ENCODE measurements at regions not wholly inside any gene's neighbourhood (a gene's known extent, or its start where the extent isn't known, plus 50 kb on each side); places are given as distances from the start of the nearest gene placed in this dataset.

DNA sequence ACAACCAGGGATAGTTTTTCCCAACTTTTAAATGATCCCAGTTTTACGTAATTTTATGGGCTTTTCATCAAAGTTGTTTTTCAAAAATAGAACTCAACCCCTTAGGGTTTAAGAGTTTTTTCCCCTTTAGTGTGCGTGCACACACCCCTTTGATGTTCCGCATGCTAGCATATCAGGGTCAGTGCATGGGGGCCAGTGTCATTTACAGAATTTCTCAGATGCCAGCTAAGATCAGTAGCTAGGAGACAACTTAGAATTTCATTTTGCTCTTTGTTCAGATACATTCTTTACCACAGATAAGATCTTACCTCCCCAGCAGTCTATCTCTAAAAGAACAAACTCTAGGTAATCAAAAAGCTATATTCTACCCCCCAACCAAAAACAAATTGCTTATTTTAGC is 238.5 kb upstream of the SASH1 start:
- DNase-seq (ENCODE audit: low spot score): no peak

DNA sequence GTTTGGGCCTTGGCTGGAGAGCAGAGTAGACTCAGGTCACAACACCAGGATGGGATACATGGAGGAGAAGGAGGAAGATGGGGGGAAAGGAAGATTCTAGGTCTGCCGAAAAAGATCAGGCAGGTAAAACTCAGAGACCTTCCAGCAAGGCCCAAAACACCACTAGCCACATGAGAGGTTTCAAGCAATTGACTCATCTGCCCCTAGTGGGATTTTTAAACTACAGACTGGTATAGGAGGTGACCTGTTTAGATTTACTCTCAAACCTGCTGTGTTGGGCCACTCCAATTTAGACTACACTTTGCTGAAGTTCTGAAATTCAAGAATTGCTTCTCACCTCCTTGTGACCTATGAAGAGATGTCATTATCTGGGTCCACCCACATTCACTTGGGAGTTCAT is 236.9 kb upstream of the SASH1 start:
- no peak for DNase-seq (ENCODE audit: low spot score)

DNA sequence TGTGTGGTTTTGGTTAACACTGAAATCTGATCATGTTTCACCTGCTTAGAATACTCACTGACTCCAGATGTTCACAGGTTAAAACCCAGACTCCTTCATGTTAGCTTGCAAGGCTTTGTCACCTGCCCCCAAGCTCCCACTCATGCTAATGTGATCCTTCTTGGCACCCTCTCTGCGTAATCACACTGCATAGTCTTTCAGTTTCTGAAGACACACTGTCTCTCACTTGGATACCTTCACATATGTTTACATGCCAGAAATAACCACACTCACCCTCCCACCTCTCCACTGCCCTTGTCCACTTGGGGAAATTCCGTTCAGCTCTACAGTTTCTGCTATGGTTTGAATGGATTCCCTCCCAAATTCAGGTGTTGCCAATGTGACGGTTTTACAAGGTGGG is 234.7 kb upstream of the SASH1 start:
- DNase-seq (ENCODE audit: low spot score): no peak

DNA sequence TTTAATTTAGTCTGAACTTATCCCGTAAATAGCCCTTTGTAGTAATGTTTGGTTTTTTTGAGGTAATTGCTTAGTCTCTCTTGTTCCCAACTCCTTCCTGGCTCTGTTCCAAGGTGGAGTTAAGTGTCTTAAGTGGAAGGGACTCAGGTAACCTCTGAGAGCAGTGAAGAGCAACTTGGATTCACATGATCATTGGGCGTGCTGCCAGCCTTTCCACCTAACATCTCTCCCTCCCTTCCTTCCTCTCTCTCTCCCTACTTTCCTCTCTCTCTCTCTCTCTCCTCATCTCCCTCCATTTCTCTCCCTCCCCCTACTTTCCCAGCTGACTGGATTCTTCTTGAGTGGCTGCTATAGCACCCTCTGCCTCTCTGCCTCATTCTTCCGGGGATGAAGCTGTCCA is 232.9 kb upstream of the SASH1 start:
- DNase-seq (ENCODE audit: low spot score): no peak

DNA sequence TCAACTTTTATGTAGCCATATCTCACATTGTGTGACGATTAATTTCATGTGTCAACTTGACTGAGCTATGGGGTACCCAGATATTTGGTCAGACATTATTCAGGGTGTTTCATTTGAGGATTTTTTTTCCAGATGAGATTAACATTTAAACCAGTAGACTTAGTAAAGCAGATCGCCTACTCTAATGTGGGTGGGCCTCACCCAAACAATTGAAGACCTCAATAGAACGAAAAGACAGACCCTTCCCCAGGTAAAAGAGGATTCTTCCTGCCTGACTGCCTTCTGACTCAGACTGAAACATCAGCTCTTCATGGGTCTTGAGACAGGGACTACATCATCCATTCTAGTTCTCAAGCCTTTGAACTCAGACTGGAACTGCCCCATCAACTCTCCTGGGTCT is 231.7 kb upstream of the SASH1 start:
- DNase-seq (ENCODE audit: low spot score): no peak

DNA sequence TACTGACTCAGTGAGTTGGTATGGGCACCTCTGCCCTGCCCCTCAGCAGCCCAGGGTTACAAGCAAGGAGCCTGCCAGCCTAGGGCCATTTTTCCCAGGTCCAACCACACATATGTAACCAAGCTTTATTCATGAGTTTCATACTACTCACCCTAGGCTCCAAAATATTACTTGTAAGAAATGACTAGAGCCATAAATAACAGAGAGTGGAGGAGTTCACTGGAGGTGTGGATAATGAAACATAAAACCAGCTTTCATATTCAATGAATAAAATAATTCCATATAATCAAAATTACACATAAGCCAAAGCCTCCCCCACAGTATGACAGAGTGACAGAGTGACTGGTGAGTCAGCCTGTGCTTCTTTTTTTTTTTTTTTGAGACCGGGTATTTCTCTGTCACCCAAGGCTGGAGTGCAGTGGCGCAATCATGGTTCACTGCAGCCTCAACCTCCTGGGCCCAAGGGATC is 229.8 kb upstream of the SASH1 start:
- no peak for DNase-seq (ENCODE audit: low spot score)

DNA sequence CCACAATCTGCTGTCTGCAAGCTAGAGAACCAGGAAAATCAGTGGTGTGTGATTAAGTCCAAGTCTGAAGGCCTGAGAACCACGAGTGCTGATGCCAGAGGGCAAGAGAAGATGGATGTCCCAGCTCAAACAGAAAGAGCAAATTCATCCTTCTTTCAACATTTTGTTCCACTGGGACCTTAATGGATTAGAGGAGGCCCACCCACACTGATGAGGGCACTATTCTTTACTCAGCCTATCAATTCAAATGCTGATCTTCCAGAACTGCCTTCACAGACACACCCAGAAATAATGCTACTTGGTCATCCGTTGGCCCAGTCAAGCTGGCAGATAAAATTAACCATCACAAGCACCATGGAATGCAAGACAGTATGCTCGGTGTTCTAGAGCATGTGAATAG is 226.6 kb upstream of the SASH1 start:
- DNase-seq (ENCODE audit: low spot score): no peak

DNA sequence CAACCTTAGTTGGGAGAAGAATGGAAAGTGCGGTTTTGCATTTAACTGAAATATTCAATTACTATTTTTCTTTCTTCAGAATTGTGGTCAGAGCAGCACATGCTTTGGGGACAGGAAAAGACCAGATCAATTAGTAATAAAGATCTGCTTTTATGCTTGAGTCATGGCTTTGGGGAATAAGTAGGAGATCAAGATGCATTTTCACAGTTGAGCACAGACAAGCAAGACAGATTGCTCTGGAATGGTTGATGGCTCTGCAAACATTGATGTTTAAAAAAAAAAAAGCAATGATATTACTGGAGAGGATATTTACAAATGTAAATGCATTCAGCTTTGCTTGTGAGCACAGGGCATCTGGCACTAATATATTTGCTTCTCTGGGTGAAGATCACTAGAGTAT is 224.4 kb upstream of the SASH1 start:
- DNase-seq (ENCODE audit: low spot score): no peak

DNA sequence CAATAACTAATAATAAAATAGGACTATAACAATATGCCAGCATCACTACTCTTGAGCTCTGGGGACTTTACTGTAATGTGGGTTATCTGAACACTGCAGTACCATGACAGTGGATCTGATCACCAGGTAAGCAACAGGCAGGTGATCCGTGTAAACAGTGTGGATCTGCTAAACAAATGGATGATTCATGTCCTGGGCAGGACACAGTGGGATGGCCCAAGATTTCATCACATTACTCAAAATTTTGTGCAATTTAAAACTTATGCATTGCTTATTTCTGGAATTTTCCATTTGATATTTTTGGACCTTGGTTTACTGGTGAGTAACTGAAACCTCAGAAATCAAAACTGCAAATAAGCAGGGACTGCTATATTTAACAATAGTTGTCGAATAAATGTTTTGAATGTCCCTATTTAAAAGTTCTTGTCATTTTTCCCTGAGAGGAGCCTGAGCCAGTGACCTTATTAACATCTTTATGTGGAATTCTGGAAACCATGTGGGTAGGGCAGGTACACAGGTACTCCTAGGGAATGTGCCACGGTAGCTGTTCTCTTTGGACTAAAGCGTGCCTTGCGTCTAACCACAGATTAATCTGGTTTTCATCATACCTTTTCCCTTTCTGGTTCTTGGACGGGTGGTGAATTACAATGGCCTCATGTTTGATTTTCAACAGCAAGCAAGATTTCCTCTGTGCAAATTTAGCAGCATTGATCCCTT is 214.5 kb upstream of the SASH1 start:
- DNase-seq (ENCODE audit: low spot score): no peak

DNA sequence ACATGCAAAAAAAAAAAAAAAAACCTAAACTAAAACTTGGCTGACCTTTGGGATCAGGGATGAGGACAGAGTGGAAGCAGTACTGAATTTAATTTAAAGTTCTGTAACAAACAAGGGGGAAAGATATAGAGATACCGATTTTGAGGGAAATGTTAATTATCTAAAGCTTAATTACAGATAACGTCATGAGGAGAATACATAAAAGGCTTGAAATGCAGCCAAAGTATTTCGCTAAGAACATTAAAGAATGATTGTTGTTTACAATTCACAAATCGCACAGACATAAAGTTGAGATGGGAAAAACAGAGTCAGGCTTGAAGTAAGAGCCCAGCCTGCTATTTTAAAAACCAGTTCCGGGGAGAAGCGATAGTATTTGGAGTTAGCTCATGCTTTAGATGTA is 208.0 kb upstream of the SASH1 start:
- DNase-seq (ENCODE audit: low spot score): no peak

DNA sequence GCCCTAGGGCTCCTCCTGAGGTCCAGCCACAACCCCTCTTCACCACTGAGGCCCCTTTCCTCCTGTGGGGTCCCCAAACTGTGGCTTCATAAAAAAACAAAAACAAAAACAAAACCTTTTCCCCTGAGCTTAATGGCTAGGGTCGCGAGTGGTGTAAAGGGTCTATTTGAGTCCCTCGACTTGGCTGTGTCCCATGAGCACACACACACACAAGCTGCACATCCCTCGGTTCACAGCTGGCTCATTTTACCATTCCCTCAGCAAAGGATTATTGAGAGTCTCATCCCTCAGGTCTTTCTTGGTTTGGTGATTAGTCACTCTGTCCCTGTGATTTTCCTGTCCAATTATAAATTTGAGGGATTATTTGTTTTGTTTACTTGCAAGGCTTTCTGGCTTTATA is 206.1 kb upstream of the SASH1 start:
- DNase-seq (ENCODE audit: low spot score): no peak

DNA sequence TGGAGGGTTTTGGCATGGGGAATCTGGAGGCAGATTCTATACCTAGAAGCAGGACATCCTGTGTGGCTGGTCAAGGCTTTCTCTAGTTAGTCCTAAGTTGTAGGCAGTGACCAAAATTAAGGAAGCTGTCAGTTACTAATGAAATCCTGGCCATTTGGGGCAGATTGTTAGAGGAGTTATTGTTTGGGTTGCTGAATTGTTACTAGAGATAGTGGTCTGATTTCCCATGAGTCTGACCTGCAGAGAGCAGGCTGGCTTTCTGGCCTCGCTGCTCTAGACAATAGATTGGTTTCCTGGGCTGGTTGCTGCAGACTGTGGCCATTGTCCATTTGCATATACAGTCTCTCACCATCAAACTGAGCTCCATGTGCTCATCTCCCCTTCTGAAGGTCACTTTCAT is 205.0 kb upstream of the SASH1 start:
- DNase-seq (ENCODE audit: low spot score): no peak

DNA sequence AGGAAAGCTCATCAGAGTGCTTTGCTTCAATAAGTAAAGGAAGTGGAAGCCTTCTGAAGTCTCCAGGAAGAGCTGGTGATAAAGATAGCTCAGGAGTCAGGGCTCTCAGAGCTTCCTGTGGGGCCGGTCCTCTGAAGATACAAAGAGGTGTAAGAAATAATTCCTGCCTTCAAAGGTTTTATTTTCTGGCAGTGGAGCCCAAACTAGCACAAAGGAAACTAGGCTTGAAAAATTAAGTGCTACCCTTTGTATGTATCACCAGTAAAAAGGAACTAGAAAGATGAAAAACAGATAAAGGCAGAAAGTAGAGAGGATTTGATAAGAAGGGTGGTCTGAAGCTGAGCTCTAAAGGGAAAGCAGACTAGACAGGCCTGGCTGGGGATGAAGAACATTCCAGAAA is 204.1 kb upstream of the SASH1 start:
- DNase-seq (ENCODE audit: low spot score): no peak

DNA sequence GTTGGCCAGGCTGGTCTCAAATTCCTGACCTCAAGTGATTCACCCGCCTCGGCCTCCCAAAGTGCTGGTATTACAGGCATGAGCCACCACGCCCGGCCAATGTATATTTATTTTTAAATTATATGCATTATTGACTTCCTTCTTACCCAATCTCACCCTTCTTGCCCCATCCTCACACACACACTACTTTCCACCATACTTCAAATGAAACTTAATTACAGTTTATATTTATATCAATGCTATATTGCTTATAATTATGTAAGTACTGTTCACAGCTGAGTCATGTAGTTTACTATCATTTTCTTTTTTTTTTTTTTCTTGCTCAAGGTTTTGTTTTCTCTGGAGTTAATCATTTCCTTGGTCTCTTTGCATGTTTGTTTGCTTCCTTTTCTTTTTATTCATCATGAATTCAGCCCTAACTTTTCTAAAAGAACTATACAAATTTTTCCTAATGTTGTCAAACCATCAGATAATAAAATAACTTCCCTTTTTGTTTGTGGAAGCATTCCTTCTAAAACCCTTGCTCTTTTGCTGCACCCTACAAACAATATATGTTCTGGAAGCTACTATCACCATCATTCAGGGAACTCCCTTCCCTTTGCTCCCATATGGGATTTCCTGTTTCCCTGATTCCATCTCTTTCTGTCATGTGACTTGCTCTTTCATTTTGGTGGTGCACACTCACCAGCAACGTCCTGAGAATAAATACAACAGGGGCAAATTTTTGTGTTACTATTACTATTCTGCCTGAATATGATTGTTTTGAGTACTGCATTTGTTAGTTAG is 201.7 kb upstream of the SASH1 start:
- DNase-seq (ENCODE audit: low spot score): no peak

DNA sequence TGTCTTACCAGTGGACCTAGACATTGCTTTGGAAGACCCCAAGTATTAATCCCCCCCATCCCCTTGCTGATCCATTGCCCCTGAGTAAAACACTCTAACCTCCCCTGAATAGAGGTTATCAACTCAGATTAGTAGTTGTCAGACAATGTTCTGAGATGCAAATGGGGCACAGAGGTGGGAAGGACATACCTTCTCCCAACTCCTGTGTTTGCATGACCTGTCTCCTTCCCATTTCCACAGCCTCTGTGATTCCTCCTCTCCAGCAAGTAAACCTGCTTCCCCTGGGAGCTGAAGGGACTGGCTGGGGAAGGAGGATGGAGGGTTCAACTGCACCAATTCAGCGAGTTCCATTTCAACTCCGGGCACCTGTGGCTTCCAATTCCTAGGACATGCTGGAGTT is 199.8 kb upstream of the SASH1 start:
- no peak for DNase-seq (ENCODE audit: low spot score)

DNA sequence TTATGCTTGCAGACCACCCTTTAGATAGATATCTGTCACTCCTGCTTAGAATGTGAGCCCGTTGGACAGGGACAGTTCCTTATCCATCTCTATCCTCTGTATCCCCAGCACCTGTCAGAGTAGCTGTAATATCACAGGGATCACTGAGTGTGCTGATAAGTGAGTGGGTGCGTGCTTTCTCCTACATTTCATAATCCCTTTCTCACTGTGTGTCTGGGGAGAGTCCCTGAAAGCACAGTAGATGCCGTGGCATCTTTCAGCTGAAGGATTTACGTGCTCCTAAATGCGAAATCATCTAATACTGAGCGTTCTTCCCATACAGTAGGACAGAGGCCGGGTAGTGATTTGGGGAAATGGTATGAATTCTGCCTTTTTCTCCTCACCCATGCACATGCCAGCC is 198.9 kb upstream of the SASH1 start:
- no peak for DNase-seq (ENCODE audit: low spot score)

DNA sequence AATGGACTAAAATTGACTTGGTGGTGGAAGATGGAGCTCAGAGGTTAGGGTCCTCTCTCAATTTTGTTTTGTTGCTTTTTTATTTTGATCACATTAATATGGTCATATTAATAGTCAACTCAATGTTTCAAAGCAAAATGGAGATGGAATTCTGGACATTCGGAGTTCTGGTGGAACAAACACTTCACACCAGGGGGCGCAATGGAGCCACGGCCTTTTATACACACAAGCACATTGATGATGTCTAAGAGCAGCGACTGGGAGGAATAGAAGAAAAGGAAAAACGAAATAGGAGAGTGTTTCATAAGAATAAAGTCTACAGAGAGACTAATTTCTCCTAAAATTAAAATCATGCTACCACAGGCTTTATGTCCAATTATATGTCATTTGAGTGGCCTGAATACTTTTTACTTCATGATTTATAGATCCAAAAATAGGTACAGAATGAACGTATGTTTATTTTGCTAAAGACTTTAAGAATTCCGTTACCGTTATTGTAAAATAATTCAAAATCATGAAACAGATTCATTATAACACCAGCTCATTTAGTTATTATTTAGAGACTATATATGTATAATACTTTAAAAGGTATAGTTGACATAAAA is 197.6 kb upstream of the SASH1 start:
- peak; percentile 75 for DNase-seq (ENCODE audit: low spot score)

DNA sequence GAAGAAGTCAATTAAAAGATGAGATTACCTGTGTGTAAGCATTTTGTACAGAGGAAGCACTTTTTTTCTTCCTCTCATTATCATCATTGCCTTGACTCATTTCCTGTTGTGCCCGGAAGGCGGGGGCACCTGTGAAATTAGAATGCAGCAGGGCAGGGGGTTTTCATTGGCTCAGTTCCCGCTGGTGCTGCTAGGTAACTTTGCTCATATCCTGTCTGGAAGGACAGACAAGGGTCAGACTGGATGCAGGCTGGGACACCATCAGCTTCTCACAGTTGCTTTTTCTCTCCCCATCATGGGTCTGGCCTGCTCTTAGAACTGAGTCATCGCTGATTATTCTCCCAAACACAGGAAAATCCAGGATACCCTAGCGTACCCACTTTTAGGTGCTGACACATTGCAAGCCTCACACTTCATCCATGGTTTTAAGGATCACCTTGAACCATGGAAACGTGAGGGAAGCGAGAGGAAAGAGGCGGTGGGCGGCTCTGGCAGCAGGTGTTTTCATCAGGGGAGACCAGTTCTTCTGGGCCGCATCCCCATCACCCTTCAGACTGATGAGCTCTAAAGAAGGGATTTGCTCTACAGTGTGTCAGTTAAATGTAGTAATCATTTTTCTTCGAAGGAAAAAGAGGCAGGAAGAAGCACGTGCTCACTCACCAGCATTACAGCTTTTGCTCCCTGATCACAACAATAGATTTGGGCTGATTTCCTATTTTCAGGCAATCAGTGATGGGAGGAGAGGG is 195.7 kb upstream of the SASH1 start:
- no peak for DNase-seq (ENCODE audit: low spot score)

DNA sequence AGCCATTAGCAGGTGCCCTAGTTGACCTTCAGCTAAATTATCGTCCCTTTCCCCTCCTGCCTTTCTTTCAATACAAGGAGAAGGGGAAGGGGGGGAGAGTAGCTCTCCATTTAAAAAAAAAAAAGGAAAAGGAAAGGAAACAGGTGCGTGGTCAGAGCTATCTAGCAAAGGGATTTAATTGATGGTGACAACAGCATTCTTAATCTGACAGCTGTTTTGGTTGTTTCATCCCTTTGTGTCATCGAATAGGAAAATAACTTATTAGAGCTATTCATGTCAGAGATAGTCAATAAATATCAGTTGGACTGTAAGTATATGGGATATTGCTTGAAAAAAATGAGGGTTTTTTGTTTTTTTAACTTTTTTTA is 195.2 kb upstream of the SASH1 start:
- DNase-seq (ENCODE audit: low spot score): no peak

DNA sequence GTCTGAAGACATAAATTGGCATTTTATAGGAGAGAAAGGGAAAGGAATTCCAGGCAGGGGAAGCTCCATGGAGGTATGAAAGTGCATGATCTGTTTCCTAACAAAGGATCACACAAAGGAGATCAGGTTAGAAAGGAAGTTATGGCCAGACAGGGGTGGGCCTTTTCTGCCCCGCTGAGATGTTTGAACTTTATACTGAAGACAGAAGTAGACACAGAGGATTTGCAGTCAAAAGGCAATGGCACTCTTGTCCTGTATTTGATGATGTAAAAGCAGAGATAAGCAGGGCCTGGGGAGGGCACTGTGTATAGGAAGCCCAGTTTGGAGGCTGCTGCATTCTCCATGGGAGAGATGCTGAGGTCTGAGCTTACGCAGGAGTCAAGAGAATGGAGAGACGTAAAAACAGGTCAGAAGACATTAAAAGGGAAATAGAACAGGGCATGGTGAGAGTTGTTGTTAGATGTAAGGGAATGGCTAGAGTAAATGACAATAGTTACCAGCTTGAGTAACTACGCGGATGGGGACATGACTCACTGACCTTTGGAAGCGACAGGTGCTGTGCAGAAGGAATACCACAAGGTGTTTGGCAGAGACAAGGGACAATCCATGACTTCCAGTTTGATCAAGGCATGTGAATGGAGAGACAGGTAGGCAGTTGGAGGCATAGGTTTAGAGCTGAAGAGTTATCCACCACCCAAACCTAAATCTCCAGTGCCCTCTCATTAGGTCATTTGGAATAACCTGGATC is 190.6 kb upstream of the SASH1 start:
- DNase-seq (ENCODE audit: low spot score): no peak

DNA sequence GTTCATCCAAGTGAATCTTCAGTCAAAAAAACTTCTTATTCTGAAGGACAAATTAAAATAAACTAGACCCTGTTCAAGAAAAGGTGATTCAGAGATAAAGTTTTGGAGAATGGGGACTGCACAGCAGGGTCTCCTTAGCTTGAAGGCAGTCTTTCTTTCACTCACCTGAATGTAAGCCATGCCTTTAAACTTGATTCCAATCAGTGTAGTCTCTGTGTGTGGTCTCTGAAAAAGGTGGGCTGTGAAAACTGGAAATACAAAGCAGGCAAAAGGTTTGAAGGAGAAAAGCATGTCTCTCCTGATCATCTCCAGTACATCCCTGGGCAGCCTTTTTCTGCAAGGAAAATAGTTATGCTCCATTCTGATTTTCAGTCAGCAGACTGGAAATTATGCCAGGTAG is 188.0 kb upstream of the SASH1 start:
- no peak for DNase-seq (ENCODE audit: low spot score)

DNA sequence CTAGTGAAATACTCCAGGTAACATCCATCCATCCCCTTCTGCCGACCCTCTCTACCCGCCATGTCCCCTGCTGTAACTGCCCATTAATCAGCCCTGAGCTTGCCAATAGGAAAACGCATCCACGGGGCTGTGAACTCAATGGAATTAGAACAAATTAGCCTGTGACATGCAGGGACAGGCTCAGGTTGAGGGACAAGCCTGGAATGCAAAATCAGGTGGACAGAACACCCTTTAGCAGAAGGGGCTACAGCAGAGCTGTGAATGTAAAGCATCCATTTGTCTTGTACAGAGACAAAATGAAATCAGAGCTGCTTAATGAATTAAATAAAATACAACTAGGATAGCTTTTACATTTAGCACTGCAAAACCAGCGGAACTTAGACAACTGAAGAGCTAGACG is 187.3 kb upstream of the SASH1 start:
- DNase-seq (ENCODE audit: low spot score): no peak

Data from ecto neural progenitor cell (in vitro differentiated cells).